PC-9 (cell line): ENCODE measurements at regions not wholly inside any gene's neighbourhood (a gene's known extent, or its start where the extent isn't known, plus 50 kb on each side); places are given as distances from the start of the nearest gene placed in this dataset.

Experiments
- EZH2 ChIP-seq: fragments of 200-600 bp; sonication (generic); IDR thresholded peaks from 2 replicates; pipeline ENCODE4 v1.8.0; 2017; ENCODE audit warnings: antibody characterized with exemption, low read depth
- TF ChIP-seq, protein P1 (sequence below): fragments of 200-600 bp; sonication (generic); conservative IDR thresholded peaks from 2 replicates; pipeline ENCODE4 v1.6.1; 2017; ENCODE audit warnings: mixed run types, antibody characterized with exemption, mild to moderate bottlenecking, moderate library complexity

DNA sequence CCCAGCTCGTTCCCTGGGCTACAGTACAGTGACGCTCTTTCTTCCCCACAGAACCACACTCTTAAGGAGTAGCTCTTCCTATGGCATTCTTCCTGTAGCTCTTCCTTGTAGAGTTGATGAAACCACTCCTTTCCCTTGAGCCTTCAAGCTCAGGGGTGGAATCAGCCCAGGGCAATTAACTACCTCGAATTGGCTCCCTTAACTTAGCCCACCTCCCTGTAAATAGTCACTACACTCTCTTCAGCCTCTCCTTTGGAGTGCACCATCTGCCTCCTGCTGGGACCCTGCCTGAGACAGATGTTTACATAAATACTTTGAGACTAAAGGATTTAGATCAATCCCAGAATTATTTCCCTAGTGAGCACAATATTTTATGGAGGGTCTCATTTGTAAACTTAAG lies 537.8 kb upstream of the AUTS2 start:
- TF ChIP-seq, protein P1, sequence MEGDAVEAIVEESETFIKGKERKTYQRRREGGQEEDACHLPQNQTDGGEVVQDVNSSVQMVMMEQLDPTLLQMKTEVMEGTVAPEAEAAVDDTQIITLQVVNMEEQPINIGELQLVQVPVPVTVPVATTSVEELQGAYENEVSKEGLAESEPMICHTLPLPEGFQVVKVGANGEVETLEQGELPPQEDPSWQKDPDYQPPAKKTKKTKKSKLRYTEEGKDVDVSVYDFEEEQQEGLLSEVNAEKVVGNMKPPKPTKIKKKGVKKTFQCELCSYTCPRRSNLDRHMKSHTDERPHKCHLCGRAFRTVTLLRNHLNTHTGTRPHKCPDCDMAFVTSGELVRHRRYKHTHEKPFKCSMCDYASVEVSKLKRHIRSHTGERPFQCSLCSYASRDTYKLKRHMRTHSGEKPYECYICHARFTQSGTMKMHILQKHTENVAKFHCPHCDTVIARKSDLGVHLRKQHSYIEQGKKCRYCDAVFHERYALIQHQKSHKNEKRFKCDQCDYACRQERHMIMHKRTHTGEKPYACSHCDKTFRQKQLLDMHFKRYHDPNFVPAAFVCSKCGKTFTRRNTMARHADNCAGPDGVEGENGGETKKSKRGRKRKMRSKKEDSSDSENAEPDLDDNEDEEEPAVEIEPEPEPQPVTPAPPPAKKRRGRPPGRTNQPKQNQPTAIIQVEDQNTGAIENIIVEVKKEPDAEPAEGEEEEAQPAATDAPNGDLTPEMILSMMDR = no peak
- no peak for TF ChIP-seq EZH2
